Globus pallidus (tissue), 1 donor: ENCODE measurements at regions not wholly inside any gene's neighbourhood (a gene's known extent, or its start where the extent isn't known, plus 50 kb on each side); places are given as distances from the start of the nearest gene placed in this dataset.

Source experiments
- DNase-seq: peaks from one replicate; pipeline ENCODE4 v3.0.0-alpha.2; 2015; ENCODE audit warnings: low spot score

- no peak for DNase-seq
Observed at GRCh38 chr2:236855176-236855865, 230.4 kb upstream of the COPS8 start.

GRCh38 chr2:236855866-236856847, 229.5 kb upstream of the COPS8 start:
- DNase-seq: no peak

- no peak for DNase-seq
Observed at GRCh38 chr2:236856848-236857235, 228.8 kb upstream of the COPS8 start.

GRCh38 chr2:236857246-236857645, 228.4 kb upstream of the COPS8 start:
- no peak for DNase-seq

GRCh38 chr2:236857781-236858180, 227.9 kb upstream of the COPS8 start:
- DNase-seq: no peak

- no peak for DNase-seq
Observed at GRCh38 chr2:236858661-236859060, 227.0 kb upstream of the COPS8 start.

- no peak for DNase-seq
Observed at GRCh38 chr2:236859908-236860307, 225.8 kb upstream of the COPS8 start.

- no peak for DNase-seq
Observed at GRCh38 chr2:236861196-236861875, 224.4 kb upstream of the COPS8 start.

GRCh38 chr2:236861944-236862343, 223.7 kb upstream of the COPS8 start:
- DNase-seq: no peak

GRCh38 chr2:236862526-236862925, 223.2 kb upstream of the COPS8 start:
- DNase-seq: no peak

- no peak for DNase-seq
Observed at GRCh38 chr2:236862961-236863728, 222.5 kb upstream of the COPS8 start.

- no peak for DNase-seq
Observed at GRCh38 chr2:236863729-236864126, 222.0 kb upstream of the COPS8 start.

- DNase-seq: no peak
Observed at GRCh38 chr2:236865052-236865451, 220.6 kb upstream of the COPS8 start.

- peak; percentile 38 for DNase-seq
Observed at GRCh38 chr2:236866542-236867340, 218.9 kb upstream of the COPS8 start.

GRCh38 chr2:236867441-236868260, 218.0 kb upstream of the COPS8 start:
- DNase-seq: no peak

GRCh38 chr2:236870370-236870769, 215.3 kb upstream of the COPS8 start:
- no peak for DNase-seq

GRCh38 chr2:236871500-236872001, 214.1 kb upstream of the COPS8 start:
- peak; percentile 62 for DNase-seq

GRCh38 chr2:236872015-236872414, 213.7 kb upstream of the COPS8 start:
- no peak for DNase-seq

GRCh38 chr2:236872981-236873380, 212.7 kb upstream of the COPS8 start:
- no peak for DNase-seq

GRCh38 chr2:236873636-236874035, 212.1 kb upstream of the COPS8 start:
- no peak for DNase-seq
